CD14-positive monocyte (primary cell): ENCODE measurements at regions not wholly inside any gene's neighbourhood (a gene's known extent, or its start where the extent isn't known, plus 50 kb on each side); places are given as distances from the start of the nearest gene placed in this dataset.

Experiments used
- DNase-seq, 3 donors: peaks; one replicate each; pipeline ENCODE4 v3.0.0-alpha.2; 2011 to 2022
- H2AFZ ChIP-seq: 2 replicates; pipeline ENCODE4 v1.6.0; 2012; ENCODE audit warnings: mild to moderate bottlenecking, low read depth, low read length, inconsistent platforms; ENCODE audit not compliant: insufficient read depth, poor library complexity, severe bottlenecking
- H3K27ac ChIP-seq, 2 donors: 1 replicate in 1 of 2; 2 replicates in 1 of 2; pipeline ENCODE4 v1.5.1; 2012 to 2013; ENCODE audit warnings: low read length in 2 of 2, control low read depth in 1 of 2, inconsistent platforms in 1 of 2, low read depth in 1 of 2, mild to moderate bottlenecking in 1 of 2
- H3K27me3 ChIP-seq, 2 donors: one replicate each; pipeline versions ENCODE4 v1.6.0 to v1.6.1; 2011 to 2013; ENCODE audit warnings: low read length in 2 of 2; ENCODE audit not compliant: control insufficient read depth in 2 of 2, insufficient read depth in 2 of 2
- H3K36me3 ChIP-seq, 2 donors: replicated peaks in 1 of 2; 1 replicate in 1 of 2; 2 replicates in 1 of 2; pipeline versions ENCODE4 v1.5.1 to v1.6.1; 2012 to 2013; ENCODE audit warnings: low read length in 2 of 2, control low read depth in 1 of 2, inconsistent platforms in 1 of 2, mild to moderate bottlenecking in 1 of 2; ENCODE audit not compliant: insufficient read depth in 2 of 2, control insufficient read depth in 1 of 2
- H3K4me1 ChIP-seq, 2 donors: 1 replicate in 1 of 2; 2 replicates in 1 of 2; pipeline versions ENCODE4 v1.5.1 to v1.6.1; 2012 to 2013; ENCODE audit warnings: low read length in 2 of 2, control low read depth in 1 of 2, inconsistent platforms in 1 of 2, mild to moderate bottlenecking in 1 of 2, moderate library complexity in 1 of 2; ENCODE audit not compliant: insufficient read depth in 2 of 2, control insufficient read depth in 1 of 2
- H3K4me2 ChIP-seq: replicated peaks from 2 replicates; pipeline ENCODE3; 2012; ENCODE audit warnings: low read length, moderate library complexity, mild to moderate bottlenecking; ENCODE audit not compliant: poor library complexity, severe bottlenecking; ENCODE audit errors: extremely low read depth
- H3K4me3 ChIP-seq, 3 experiments: fragments of 200-600 bp in 1 of 3; sonication (generic) in 1 of 3; replicated peaks in 1 of 3; 1 replicate in 2 of 3; 2 replicates in 1 of 3; pipeline ENCODE4 v1.5.1; 2011 to 2013; ENCODE audit warnings: low read length in 3 of 3, mild to moderate bottlenecking in 3 of 3, control low read depth in 2 of 3, low read depth in 2 of 3, inconsistent platforms in 1 of 3, moderate library complexity in 1 of 3
- H3K79me2 ChIP-seq: 2 replicates; pipeline ENCODE4 v1.6.0; 2012; ENCODE audit warnings: mild to moderate bottlenecking, control low read depth, inconsistent platforms, low read length, moderate library complexity; ENCODE audit not compliant: insufficient read depth
- H3K9ac ChIP-seq: 2 replicates; pipeline ENCODE4 v1.6.0; 2017; ENCODE audit warnings: low read length, mild to moderate bottlenecking; ENCODE audit not compliant: insufficient read depth, poor library complexity, severe bottlenecking
- H3K9me3 ChIP-seq, 2 donors: replicated peaks in 1 of 2; 1 replicate in 1 of 2; 2 replicates in 1 of 2; pipeline versions ENCODE4 v1.5.1 to v1.6.1; 2012 to 2013; ENCODE audit warnings: low read length in 2 of 2, control low read depth in 1 of 2; ENCODE audit not compliant: control insufficient read depth in 1 of 2, insufficient read depth in 1 of 2
- H4K20me1 ChIP-seq: 2 replicates; pipeline ENCODE4 v1.6.0; 2012; ENCODE audit warnings: mild to moderate bottlenecking, low read length, control low read depth, moderate library complexity; ENCODE audit not compliant: insufficient read depth
- H3K27ac Mint-ChIP-seq, 7 donors: one replicate each; pipeline ENCODE4 v1.8.0; 2020; ENCODE audit warnings: mild to moderate bottlenecking in 7 of 7, mixed read lengths in 7 of 7, moderate library complexity in 6 of 7, inconsistent platforms in 2 of 7
- H3K27me3 Mint-ChIP-seq, 3 donors: one replicate each; pipeline ENCODE4 v1.8.0; 2021 to 2022; ENCODE audit warnings: low read depth in 3 of 3, mild to moderate bottlenecking in 3 of 3, mixed read lengths in 3 of 3, moderate library complexity in 3 of 3, inconsistent platforms in 1 of 3
- H3K36me3 Mint-ChIP-seq, 2 donors: one replicate each; pipeline ENCODE4 v1.8.0; 2020; ENCODE audit warnings: mixed read lengths in 2 of 2, inconsistent platforms in 1 of 2, mild to moderate bottlenecking in 1 of 2
- H3K4me1 Mint-ChIP-seq: one replicate; pipeline ENCODE4 v1.8.0; 2020; ENCODE audit warnings: mild to moderate bottlenecking, mixed read lengths
- H3K4me3 Mint-ChIP-seq, 2 donors: one replicate each; pipeline ENCODE4 v1.8.0; 2020; ENCODE audit warnings: mild to moderate bottlenecking in 2 of 2, mixed read lengths in 2 of 2, moderate library complexity in 1 of 2
- H3K9me3 Mint-ChIP-seq, 7 donors: one replicate each; pipeline ENCODE4 v1.8.0; 2020 to 2022; ENCODE audit warnings: mixed read lengths in 7 of 7, mild to moderate bottlenecking in 6 of 7, moderate library complexity in 6 of 7, inconsistent platforms in 2 of 7
- CTCF ChIP-seq: fragments of 200-600 bp; IDR thresholded peaks from one replicate; pipeline ENCODE4 v1.8.0; 2022; ENCODE audit warnings: antibody characterized with exemption, mild to moderate bottlenecking
- WGBS: methylation state at CpG from one replicate; pipeline ENCODE4 v1.1.5; 2013; ENCODE audit warnings: missing lambda C conversion rate; ENCODE audit not compliant: insufficient coverage; 5-methylcytosine and 5-hydroxymethylcytosine counted together
- intact Hi-C, 2 donors: fragments of 100-400 bp; cut with micrococcal nuclease; formaldehyde crosslinking; loops; one replicate each; pipeline versions ENCODE4 v1.15.0 to v1.15.1; 2023

DNA sequence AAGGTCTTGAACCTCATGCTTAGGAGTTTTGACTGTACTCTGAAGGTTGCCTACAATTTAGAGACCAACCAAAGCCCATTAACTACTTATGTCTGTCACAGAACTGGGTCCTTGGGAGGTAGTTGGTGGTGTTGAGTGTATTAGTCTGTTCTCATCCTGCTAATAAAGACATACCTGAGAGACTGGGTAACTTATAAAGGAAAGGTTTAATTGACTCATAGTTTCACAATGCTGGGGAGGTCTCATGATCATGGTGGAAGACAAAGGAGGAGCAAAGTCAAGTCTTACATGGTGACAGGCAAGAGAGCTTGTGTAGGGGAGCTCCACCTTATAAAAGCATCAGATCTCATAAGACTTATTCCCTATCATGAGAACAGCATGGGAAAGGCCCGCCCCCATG, 319.6 kb upstream of the ZMIZ1 start:
- Histone ChIP-seq H3K4me2 (no peak overlapping the region), H3K9ac (no peak overlapping the region), H3K4me1 (peaks cover 4 to 7% of the 10 kb centered on the region in 2 donors), H3K36me3 (no peaks in the 10 kb centered on the region), H3K9me3 (no peaks in the 10 kb centered on the region), H3K27ac (no peak overlapping the region), H3K27me3 (no peaks in the 10 kb centered on the region), H4K20me1 (no peaks in the 10 kb centered on the region), H3K4me3 (no peak overlapping the region), H2AFZ (no peak overlapping the region), H3K79me2 (no peaks in the 10 kb centered on the region)
- Mint-ChIP-seq H3K4me1 (peaks cover 14% of the 10 kb centered on the region), H3K27ac (no peak overlapping the region), H3K27me3 (peaks cover 11 to 23% (median 11%) of the 10 kb centered on the region in 3 donors), H3K4me3 (no peak overlapping the region), H3K36me3 (no peaks in the 10 kb centered on the region), H3K9me3 (peaks cover 0 to 10% (median 0%) of the 10 kb centered on the region in 7 donors)
- no peak for DNase-seq
- WGBS, result no CpG with 5 or more reads among the region's 1 CpG
- TF ChIP-seq CTCF, result no peak
- intact Hi-C loops, result loop anchor here in 1 of 2 donors (10.0 kb wide), 1 partner anchor 704 kb away; no protein-coding TSS in a partner anchor

- no peaks in the 10 kb centered on the region for H3K79me2 ChIP-seq
- peaks cover 11 to 14% of the 10 kb centered on the region in 2 donors for H3K4me1 ChIP-seq
- no peaks in the 10 kb centered on the region for H3K36me3 ChIP-seq
- peaks cover 11 to 19% (median 14%) of the 10 kb centered on the region in 3 donors for H3K27me3 Mint-ChIP-seq
- no peaks in the 10 kb centered on the region for H3K27me3 ChIP-seq
- no peak overlapping the region for H3K4me3 ChIP-seq
- no peak for DNase-seq
- no CpG with 5 or more reads among the region's 1 CpG for WGBS
- no peak overlapping the region for H3K27ac ChIP-seq
- no peaks in the 10 kb centered on the region for H3K36me3 Mint-ChIP-seq
- intact Hi-C loops, result loop anchor here in 1 of 2 donors (10.0 kb wide), 5 partner anchors 175 to 705 kb away; no protein-coding TSS in a partner anchor
- peaks cover 0 to 10% (median 0%) of the 10 kb centered on the region in 7 donors for H3K9me3 Mint-ChIP-seq
- peaks cover 21% of the 10 kb centered on the region for H3K4me1 Mint-ChIP-seq
- no peak overlapping the region for H2AFZ ChIP-seq
- no peak for TF ChIP-seq CTCF
- no peak overlapping the region for H3K4me2 ChIP-seq
- no peaks in the 10 kb centered on the region for H3K9me3 ChIP-seq
- H3K27ac Mint-ChIP-seq, result no peak overlapping the region
- H3K9ac ChIP-seq, result no peak overlapping the region
- no peak overlapping the region for H3K4me3 Mint-ChIP-seq
- H4K20me1 ChIP-seq, result no peaks in the 10 kb centered on the region
Measured at GRCh38 chr10:78749898-78750297, 318.9 kb upstream of the ZMIZ1 start.
